GM23338 (cell line): ENCODE measurements at regions not wholly inside any gene's neighbourhood (a gene's known extent, or its start where the extent isn't known, plus 50 kb on each side); places are given as distances from the start of the nearest gene placed in this dataset.

ENCODE experiments used
- ATAC-seq: fragments of 200-7000 bp; cut with Tn5 transposase; 3 replicates; pipeline ENCODE4 v1.9.1; 2020
- DNase-seq: peaks from one replicate; pipeline ENCODE4 v3.0.0-alpha.2; 2015; ENCODE audit warnings: low spot score
- H2AFZ ChIP-seq: fragments of 200-600 bp; sonication (generic); 2 replicates; pipeline ENCODE4 v1.8.0; 2016; ENCODE audit warnings: antibody characterized with exemption, mild to moderate bottlenecking, moderate library complexity
- H3F3A ChIP-seq: fragments of 200-600 bp; sonication (generic); replicated peaks from 2 replicates; pipeline ENCODE4 v1.8.0; 2017; ENCODE audit warnings: antibody characterized with exemption, mixed run types, low read depth
- H3K27ac ChIP-seq: fragments of 200-600 bp; sonication (generic); 2 replicates; pipeline ENCODE4 v1.6.1; 2016; ENCODE audit warnings: low read depth
- H3K27me3 ChIP-seq: fragments of 200-600 bp; sonication (generic); 2 replicates; pipeline ENCODE4 v1.8.0; 2016; ENCODE audit warnings: mild to moderate bottlenecking, mixed run types, moderate library complexity; ENCODE audit not compliant: insufficient read depth
- H3K36me3 ChIP-seq: fragments of 200-600 bp; sonication (generic); 2 replicates; pipeline ENCODE4 v1.8.0; 2016; ENCODE audit warnings: mild to moderate bottlenecking; ENCODE audit not compliant: insufficient read depth
- H3K4me1 ChIP-seq: fragments of 200-600 bp; sonication (generic); 2 replicates; pipeline ENCODE4 v1.8.0; 2016; ENCODE audit warnings: mild to moderate bottlenecking, moderate library complexity; ENCODE audit not compliant: insufficient read depth
- H3K4me2 ChIP-seq: fragments of 200-600 bp; sonication (generic); 2 replicates; pipeline ENCODE4 v1.7.1; 2017; ENCODE audit warnings: mixed run types
- H3K4me3 ChIP-seq: fragments of 200-600 bp; sonication (generic); 2 replicates; pipeline ENCODE4 v1.6.1; 2016; ENCODE audit warnings: mixed run types
- H3K79me2 ChIP-seq: fragments of 200-600 bp; sonication (generic); replicated peaks from 2 replicates; pipeline ENCODE4 v1.8.0; 2017; ENCODE audit warnings: mild to moderate bottlenecking; ENCODE audit not compliant: insufficient read depth
- H3K9me2 ChIP-seq: fragments of 200-600 bp; sonication (generic); 2 replicates; pipeline ENCODE4 v1.8.0; 2017; ENCODE audit not compliant: insufficient read depth
- H4K20me1 ChIP-seq: fragments of 200-600 bp; sonication (generic); replicated peaks from 2 replicates; pipeline ENCODE4 v1.8.0; 2017; ENCODE audit warnings: mild to moderate bottlenecking; ENCODE audit not compliant: insufficient read depth
- H3K27ac Mint-ChIP-seq: 2 replicates; pipeline ENCODE4 v1.8.0; 2020; ENCODE audit warnings: inconsistent platforms, mild to moderate bottlenecking, moderate library complexity, mixed read lengths
- H3K27me3 Mint-ChIP-seq: 3 replicates; pipeline ENCODE4 v1.8.0; 2022; ENCODE audit warnings: low read depth, mild to moderate bottlenecking, moderate library complexity, mixed read lengths, inconsistent platforms; ENCODE audit not compliant: insufficient read depth, poor library complexity
- H3K36me3 Mint-ChIP-seq: 3 replicates; pipeline ENCODE4 v1.8.0; 2021; ENCODE audit warnings: low read depth, mild to moderate bottlenecking, inconsistent platforms, moderate library complexity, mixed read lengths
- H3K4me1 Mint-ChIP-seq: 3 replicates; pipeline ENCODE4 v1.8.0; 2020; ENCODE audit warnings: mild to moderate bottlenecking, inconsistent platforms, mixed read lengths
- H3K4me3 Mint-ChIP-seq: 3 replicates; pipeline ENCODE4 v1.8.0; 2021; ENCODE audit warnings: moderate library complexity, mild to moderate bottlenecking, inconsistent platforms, mixed read lengths
- H3K9me3 Mint-ChIP-seq: 3 replicates; pipeline ENCODE4 v1.8.0; 2020; ENCODE audit warnings: moderate library complexity, mild to moderate bottlenecking, inconsistent platforms, mixed read lengths
- CTCF ChIP-seq, 2 experiments: fragments of 200-600 bp in 1 of 2; sonication (generic) in 1 of 2; conservative IDR thresholded peaks; 2 replicates each; pipeline versions ENCODE4 v1.5.1 to v1.6.1; 2016 to 2017; ENCODE audit warnings: antibody characterized with exemption in 2 of 2, low read depth in 2 of 2, mild to moderate bottlenecking in 2 of 2, moderate library complexity in 1 of 2
- EZH2 ChIP-seq: fragments of 200-600 bp; sonication (generic); IDR thresholded peaks from one replicate; pipeline ENCODE4 v1.8.0; 2017; ENCODE audit warnings: antibody characterized with exemption, mild to moderate bottlenecking, low read depth; ENCODE audit not compliant: unreplicated experiment
- EZH2phosphoT487 ChIP-seq: fragments of 200-600 bp; sonication (generic); IDR thresholded peaks from one replicate; pipeline ENCODE4 v1.8.1; 2018; ENCODE audit warnings: antibody characterized with exemption; ENCODE audit not compliant: unreplicated experiment
- POLR2AphosphoS5 ChIP-seq: IDR thresholded peaks from 2 replicates; pipeline ENCODE4 v1.6.1; 2016; ENCODE audit warnings: antibody characterized with exemption, low read depth
- STAT1 ChIP-seq: IDR thresholded peaks from one replicate; pipeline ENCODE4 v1.6.1; 2016; ENCODE audit warnings: antibody characterized with exemption; ENCODE audit not compliant: unreplicated experiment
- ZNF114 ChIP-seq: fragments of 250-450 bp; sonication (Bioruptor Pico); IDR thresholded peaks from 2 replicates; pipeline ENCODE4 v1.5.0; 2020; ENCODE audit warnings: mild to moderate bottlenecking, moderate library complexity
- ZNF331 ChIP-seq: fragments of 250-450 bp; sonication (Bioruptor Pico); IDR thresholded peaks from 2 replicates; pipeline ENCODE4 v1.5.0; 2020; ENCODE audit warnings: low read depth, mild to moderate bottlenecking, moderate library complexity
- ZNF462 ChIP-seq: fragments of 250-450 bp; sonication (Bioruptor Pico); IDR thresholded peaks from 2 replicates; pipeline ENCODE4 v1.5.0; 2020; ENCODE audit warnings: mild to moderate bottlenecking, moderate library complexity
- TF ChIP-seq, protein P1 (sequence below): IDR thresholded peaks from one replicate; pipeline ENCODE4 v1.6.1; 2018; ENCODE audit warnings: antibody characterized with exemption; ENCODE audit not compliant: unreplicated experiment

GRCh38 chr1:29812408-29813135, 576.2 kb downstream of the PTPRU start:
- Histone ChIP-seq H3K4me1 (no peaks in the 10 kb centered on the region), H3K27me3 (no peaks in the 10 kb centered on the region), H3K4me3 (no peak overlapping the region), H4K20me1 (no peaks in the 10 kb centered on the region), H3K79me2 (no peaks in the 10 kb centered on the region), H3K9me2 (no peaks in the 10 kb centered on the region), H3K36me3 (no peaks in the 10 kb centered on the region), H3K27ac (no peak overlapping the region), H3K4me2 (no peak overlapping the region), H3F3A (no peaks in the 10 kb centered on the region), H2AFZ (no peak overlapping the region)
- Mint-ChIP-seq H3K4me1 (peaks cover 5% of the 10 kb centered on the region), H3K27ac (no peak overlapping the region), H3K4me3 (no peak overlapping the region), H3K27me3 (peaks cover 4% of the 10 kb centered on the region), H3K9me3 (no peaks in the 10 kb centered on the region), H3K36me3 (no peaks in the 10 kb centered on the region)
- ATAC-seq (no peak), DNase-seq (no peak)
- TF ChIP-seq EZH2 (no peak), EZH2phosphoT487 (no peak), STAT1 (no peak), CTCF (conservative IDR thresholded peaks at IDR 0.05; ENCODE audit: low read depth in 2 of 2) (no peak), POLR2AphosphoS5 (no peak), ZNF331 (no peak), ZNF462 (CRISPR knock-in tag) (no peak), ZNF114 (CRISPR knock-in tag) (no peak)
- TF ChIP-seq, protein P1, sequence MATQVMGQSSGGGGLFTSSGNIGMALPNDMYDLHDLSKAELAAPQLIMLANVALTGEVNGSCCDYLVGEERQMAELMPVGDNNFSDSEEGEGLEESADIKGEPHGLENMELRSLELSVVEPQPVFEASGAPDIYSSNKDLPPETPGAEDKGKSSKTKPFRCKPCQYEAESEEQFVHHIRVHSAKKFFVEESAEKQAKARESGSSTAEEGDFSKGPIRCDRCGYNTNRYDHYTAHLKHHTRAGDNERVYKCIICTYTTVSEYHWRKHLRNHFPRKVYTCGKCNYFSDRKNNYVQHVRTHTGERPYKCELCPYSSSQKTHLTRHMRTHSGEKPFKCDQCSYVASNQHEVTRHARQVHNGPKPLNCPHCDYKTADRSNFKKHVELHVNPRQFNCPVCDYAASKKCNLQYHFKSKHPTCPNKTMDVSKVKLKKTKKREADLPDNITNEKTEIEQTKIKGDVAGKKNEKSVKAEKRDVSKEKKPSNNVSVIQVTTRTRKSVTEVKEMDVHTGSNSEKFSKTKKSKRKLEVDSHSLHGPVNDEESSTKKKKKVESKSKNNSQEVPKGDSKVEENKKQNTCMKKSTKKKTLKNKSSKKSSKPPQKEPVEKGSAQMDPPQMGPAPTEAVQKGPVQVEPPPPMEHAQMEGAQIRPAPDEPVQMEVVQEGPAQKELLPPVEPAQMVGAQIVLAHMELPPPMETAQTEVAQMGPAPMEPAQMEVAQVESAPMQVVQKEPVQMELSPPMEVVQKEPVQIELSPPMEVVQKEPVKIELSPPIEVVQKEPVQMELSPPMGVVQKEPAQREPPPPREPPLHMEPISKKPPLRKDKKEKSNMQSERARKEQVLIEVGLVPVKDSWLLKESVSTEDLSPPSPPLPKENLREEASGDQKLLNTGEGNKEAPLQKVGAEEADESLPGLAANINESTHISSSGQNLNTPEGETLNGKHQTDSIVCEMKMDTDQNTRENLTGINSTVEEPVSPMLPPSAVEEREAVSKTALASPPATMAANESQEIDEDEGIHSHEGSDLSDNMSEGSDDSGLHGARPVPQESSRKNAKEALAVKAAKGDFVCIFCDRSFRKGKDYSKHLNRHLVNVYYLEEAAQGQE, result no peak
